Esophagus squamous epithelium (tissue), 4 donors: ENCODE measurements at regions not wholly inside any gene's neighbourhood (a gene's known extent, or its start where the extent isn't known, plus 50 kb on each side); places are given as distances from the start of the nearest gene placed in this dataset.
"Not testable (repeated sequence)": the region's sequence is repeated elsewhere in the genome, so short reads cannot be mapped to it uniquely, and the experiment has no call there.

ENCODE experiments used
- POLR2A ChIP-seq, 4 donors: fragments of 450-650 bp; IDR thresholded peaks; one replicate each; pipeline ENCODE4 v1.6.1; 2017; ENCODE audit warnings: antibody characterized with exemption in 4 of 4, mild to moderate bottlenecking in 4 of 4, moderate library complexity in 3 of 4
- TF ChIP-seq, protein P1 (sequence below), 6 experiments: fragments of 450-650 bp in 4 of 6; fragments of 200-600 bp in 2 of 6; sonication (generic) in 2 of 6; IDR thresholded peaks; one replicate each; pipeline ENCODE4 v1.5.1; 2016 to 2019; ENCODE audit warnings: antibody characterized with exemption in 6 of 6, mild to moderate bottlenecking in 4 of 6, moderate library complexity in 4 of 6

DNA sequence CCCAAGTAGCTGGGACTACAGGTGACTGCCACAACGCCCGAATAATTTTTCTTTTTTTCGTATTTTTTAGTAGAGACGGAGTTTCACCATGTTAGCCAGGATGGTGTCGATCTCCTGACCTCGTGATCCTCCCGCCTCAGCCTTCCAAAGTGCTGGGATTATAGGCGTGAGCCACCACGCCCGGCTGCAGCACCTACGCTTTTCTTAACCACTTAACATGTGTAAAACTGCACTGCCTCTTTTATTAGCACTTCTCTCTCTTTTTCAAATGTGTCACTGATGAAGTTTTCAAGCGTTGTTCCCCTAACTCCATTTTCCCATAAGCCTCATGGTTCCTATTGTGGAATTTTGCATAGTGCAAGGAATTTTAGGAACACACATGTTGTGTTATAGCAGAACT is 55.6 kb downstream of the RHOB start:
- TF ChIP-seq, protein P1, sequence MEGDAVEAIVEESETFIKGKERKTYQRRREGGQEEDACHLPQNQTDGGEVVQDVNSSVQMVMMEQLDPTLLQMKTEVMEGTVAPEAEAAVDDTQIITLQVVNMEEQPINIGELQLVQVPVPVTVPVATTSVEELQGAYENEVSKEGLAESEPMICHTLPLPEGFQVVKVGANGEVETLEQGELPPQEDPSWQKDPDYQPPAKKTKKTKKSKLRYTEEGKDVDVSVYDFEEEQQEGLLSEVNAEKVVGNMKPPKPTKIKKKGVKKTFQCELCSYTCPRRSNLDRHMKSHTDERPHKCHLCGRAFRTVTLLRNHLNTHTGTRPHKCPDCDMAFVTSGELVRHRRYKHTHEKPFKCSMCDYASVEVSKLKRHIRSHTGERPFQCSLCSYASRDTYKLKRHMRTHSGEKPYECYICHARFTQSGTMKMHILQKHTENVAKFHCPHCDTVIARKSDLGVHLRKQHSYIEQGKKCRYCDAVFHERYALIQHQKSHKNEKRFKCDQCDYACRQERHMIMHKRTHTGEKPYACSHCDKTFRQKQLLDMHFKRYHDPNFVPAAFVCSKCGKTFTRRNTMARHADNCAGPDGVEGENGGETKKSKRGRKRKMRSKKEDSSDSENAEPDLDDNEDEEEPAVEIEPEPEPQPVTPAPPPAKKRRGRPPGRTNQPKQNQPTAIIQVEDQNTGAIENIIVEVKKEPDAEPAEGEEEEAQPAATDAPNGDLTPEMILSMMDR (IDR thresholded peaks at IDR 0.05) = not testable (repeated sequence)
- TF ChIP-seq POLR2A (IDR thresholded peaks at IDR 0.05) = not testable (repeated sequence)
